Neural progenitor cell (in vitro differentiated cells): ENCODE measurements at regions not wholly inside any gene's neighbourhood (a gene's known extent, or its start where the extent isn't known, plus 50 kb on each side); places are given as distances from the start of the nearest gene placed in this dataset.

Experiments
- EZH2 ChIP-seq: fragments of 200-600 bp; sonication (generic); IDR thresholded peaks from 2 replicates; pipeline ENCODE4 v1.6.1; 2017; ENCODE audit warnings: antibody characterized with exemption, mild to moderate bottlenecking, moderate library complexity
- TF ChIP-seq, protein P1 (sequence below): fragments of 200-600 bp; sonication (generic); IDR thresholded peaks from 2 replicates; pipeline ENCODE4 v1.5.1; 2017; ENCODE audit warnings: antibody characterized with exemption, mild to moderate bottlenecking

DNA sequence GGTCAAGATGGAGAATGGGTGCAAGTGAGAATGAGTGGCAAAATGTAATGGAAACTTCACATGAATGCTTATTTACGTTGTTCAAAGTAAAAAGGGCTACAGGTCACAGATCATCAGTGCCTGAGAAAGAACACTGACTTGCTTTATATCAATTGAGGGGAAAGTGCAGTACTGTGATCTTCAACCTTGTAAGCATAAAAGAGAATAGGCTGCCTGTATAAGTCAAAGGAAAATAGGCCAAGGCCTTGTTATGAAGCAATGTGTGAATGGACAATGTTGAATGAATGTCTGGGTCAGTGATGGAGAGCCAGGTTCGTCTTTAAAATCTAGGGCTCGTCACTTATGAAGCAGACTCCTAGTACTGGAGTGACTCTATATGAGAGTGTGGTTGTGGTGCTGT lies 158.6 kb upstream of the NT5E start:
- TF ChIP-seq, protein P1, sequence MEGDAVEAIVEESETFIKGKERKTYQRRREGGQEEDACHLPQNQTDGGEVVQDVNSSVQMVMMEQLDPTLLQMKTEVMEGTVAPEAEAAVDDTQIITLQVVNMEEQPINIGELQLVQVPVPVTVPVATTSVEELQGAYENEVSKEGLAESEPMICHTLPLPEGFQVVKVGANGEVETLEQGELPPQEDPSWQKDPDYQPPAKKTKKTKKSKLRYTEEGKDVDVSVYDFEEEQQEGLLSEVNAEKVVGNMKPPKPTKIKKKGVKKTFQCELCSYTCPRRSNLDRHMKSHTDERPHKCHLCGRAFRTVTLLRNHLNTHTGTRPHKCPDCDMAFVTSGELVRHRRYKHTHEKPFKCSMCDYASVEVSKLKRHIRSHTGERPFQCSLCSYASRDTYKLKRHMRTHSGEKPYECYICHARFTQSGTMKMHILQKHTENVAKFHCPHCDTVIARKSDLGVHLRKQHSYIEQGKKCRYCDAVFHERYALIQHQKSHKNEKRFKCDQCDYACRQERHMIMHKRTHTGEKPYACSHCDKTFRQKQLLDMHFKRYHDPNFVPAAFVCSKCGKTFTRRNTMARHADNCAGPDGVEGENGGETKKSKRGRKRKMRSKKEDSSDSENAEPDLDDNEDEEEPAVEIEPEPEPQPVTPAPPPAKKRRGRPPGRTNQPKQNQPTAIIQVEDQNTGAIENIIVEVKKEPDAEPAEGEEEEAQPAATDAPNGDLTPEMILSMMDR, result no peak
- TF ChIP-seq EZH2, result no peak
